ENCODE measurements at regions not wholly inside any gene's neighbourhood (a gene's known extent, or its start where the extent isn't known, plus 50 kb on each side); places are given as distances from the start of the nearest gene placed in this dataset.

DNA sequence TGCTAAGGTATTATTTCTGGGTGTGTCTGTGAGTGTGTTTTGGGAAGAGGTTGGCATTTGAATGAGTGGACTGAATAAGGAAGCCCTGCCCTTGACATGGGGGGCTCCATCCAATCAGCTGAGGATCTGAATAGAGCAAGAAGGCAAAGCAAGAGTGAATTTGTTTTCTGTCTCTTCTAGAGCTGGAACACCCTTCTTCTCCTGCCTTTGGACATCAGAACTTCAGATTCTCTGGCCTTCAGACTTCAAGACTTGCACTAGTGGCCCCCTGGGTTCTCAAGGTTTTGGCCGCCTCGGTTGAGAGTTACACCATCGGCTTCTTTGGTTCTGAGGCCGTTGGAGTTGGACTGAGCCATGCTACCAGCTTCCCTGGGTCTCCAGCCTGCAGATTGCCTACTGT lies 448.6 kb downstream of the SHISA9 start:
- TF ChIP-seq, protein P1, sequence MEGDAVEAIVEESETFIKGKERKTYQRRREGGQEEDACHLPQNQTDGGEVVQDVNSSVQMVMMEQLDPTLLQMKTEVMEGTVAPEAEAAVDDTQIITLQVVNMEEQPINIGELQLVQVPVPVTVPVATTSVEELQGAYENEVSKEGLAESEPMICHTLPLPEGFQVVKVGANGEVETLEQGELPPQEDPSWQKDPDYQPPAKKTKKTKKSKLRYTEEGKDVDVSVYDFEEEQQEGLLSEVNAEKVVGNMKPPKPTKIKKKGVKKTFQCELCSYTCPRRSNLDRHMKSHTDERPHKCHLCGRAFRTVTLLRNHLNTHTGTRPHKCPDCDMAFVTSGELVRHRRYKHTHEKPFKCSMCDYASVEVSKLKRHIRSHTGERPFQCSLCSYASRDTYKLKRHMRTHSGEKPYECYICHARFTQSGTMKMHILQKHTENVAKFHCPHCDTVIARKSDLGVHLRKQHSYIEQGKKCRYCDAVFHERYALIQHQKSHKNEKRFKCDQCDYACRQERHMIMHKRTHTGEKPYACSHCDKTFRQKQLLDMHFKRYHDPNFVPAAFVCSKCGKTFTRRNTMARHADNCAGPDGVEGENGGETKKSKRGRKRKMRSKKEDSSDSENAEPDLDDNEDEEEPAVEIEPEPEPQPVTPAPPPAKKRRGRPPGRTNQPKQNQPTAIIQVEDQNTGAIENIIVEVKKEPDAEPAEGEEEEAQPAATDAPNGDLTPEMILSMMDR (conservative IDR thresholded peaks at IDR 0.05), result no peak
- no peak for TF ChIP-seq ZFX (IDR thresholded peaks at IDR 0.05)
